ENCODE measurements at regions not wholly inside any gene's neighbourhood (a gene's known extent, or its start where the extent isn't known, plus 50 kb on each side); places are given as distances from the start of the nearest gene placed in this dataset.
"Not testable (repeated sequence)": the region's sequence is repeated elsewhere in the genome, so short reads cannot be mapped to it uniquely, and the experiment has no call there.

DNA sequence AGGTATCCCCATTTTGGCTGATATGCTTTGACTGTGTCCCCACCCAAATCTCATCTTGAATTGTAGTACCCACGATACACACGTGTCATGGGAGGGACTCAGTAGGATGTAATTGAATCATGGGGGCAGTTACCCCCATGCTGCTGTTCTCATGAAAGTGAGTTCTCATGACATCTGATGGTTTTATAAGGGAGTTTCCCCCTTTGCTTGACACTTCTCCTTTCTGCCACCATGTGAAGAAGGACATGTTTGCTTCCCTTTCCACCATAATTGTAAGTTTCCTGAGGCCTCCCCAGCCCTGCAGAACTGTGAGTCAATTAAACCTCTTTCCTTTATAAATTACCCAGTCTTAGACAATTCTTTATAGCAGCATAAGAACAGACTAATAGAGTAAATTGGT is 75.0 kb upstream of the KCTD1 start:
- TF ChIP-seq EZH2phosphoT487 (IDR thresholded peaks at IDR 0.05; ENCODE audit: low read depth, severe bottlenecking, unreplicated experiment), result not testable (repeated sequence)
- TF ChIP-seq, protein P1, sequence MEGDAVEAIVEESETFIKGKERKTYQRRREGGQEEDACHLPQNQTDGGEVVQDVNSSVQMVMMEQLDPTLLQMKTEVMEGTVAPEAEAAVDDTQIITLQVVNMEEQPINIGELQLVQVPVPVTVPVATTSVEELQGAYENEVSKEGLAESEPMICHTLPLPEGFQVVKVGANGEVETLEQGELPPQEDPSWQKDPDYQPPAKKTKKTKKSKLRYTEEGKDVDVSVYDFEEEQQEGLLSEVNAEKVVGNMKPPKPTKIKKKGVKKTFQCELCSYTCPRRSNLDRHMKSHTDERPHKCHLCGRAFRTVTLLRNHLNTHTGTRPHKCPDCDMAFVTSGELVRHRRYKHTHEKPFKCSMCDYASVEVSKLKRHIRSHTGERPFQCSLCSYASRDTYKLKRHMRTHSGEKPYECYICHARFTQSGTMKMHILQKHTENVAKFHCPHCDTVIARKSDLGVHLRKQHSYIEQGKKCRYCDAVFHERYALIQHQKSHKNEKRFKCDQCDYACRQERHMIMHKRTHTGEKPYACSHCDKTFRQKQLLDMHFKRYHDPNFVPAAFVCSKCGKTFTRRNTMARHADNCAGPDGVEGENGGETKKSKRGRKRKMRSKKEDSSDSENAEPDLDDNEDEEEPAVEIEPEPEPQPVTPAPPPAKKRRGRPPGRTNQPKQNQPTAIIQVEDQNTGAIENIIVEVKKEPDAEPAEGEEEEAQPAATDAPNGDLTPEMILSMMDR (IDR thresholded peaks at IDR 0.05; ENCODE audit: poor library complexity), result not testable (repeated sequence)
